DND-41 (cell line): ENCODE measurements at regions not wholly inside any gene's neighbourhood (a gene's known extent, or its start where the extent isn't known, plus 50 kb on each side); places are given as distances from the start of the nearest gene placed in this dataset.

Experiments
- EZH2 ChIP-seq: IDR thresholded peaks from 3 replicates; pipeline ENCODE4 v1.6.1; 2012; ENCODE audit warnings: borderline replicate concordance, low read depth, mild to moderate bottlenecking, moderate library complexity, low read length, inconsistent platforms; ENCODE audit not compliant: severe bottlenecking
- TF ChIP-seq, protein P1 (sequence below): IDR thresholded peaks from 2 replicates; pipeline ENCODE4 v1.5.1; 2012; ENCODE audit warnings: borderline replicate concordance, low read length, moderate library complexity, mild to moderate bottlenecking; ENCODE audit not compliant: poor library complexity, severe bottlenecking; ENCODE audit errors: extremely low read depth

DNA sequence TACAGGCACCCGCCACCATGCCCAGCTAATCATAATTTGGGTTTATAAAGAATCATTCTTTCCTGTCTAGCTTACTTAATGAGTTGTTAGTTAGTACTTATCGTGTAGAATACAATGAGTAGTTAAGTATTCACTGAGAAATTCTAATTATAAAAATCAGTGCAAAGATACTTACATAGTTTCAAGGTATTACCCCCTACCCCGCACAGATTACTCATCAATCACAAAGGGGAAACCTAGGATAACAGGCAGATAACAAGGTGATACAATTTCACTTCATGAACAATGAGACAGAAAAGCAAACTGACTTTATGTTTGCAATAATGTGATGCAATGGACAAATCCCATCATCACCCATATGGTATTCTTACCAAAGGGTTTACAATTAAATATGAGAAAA, 109.6 kb downstream of the FAM174A start:
- TF ChIP-seq, protein P1, sequence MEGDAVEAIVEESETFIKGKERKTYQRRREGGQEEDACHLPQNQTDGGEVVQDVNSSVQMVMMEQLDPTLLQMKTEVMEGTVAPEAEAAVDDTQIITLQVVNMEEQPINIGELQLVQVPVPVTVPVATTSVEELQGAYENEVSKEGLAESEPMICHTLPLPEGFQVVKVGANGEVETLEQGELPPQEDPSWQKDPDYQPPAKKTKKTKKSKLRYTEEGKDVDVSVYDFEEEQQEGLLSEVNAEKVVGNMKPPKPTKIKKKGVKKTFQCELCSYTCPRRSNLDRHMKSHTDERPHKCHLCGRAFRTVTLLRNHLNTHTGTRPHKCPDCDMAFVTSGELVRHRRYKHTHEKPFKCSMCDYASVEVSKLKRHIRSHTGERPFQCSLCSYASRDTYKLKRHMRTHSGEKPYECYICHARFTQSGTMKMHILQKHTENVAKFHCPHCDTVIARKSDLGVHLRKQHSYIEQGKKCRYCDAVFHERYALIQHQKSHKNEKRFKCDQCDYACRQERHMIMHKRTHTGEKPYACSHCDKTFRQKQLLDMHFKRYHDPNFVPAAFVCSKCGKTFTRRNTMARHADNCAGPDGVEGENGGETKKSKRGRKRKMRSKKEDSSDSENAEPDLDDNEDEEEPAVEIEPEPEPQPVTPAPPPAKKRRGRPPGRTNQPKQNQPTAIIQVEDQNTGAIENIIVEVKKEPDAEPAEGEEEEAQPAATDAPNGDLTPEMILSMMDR: no peak
- no peak for TF ChIP-seq EZH2
